ENCODE measurements at regions not wholly inside any gene's neighbourhood (a gene's known extent, or its start where the extent isn't known, plus 50 kb on each side); places are given as distances from the start of the nearest gene placed in this dataset.
A peak's percentile ranks its signal among the peaks of the same experiment; 100 is the strongest.

- TF ChIP-seq TAF1 (IDR thresholded peaks at IDR 0.05; ENCODE audit: low read depth) (no peak), EP300 (conservative IDR thresholded peaks at IDR 0.05; ENCODE audit: poor library complexity, severe bottlenecking) (no peak), REST (IDR thresholded peaks at IDR 0.05; ENCODE audit: borderline replicate concordance) (no peak), EZH2 (IDR thresholded peaks at IDR 0.05; ENCODE audit: borderline replicate concordance, insufficient read depth, low read length, poor library complexity, severe bottlenecking) (no peak), SMC3 (conservative IDR thresholded peaks at IDR 0.05; ENCODE audit: poor library complexity) (no peak), CTCF (IDR thresholded peaks at IDR 0.05; ENCODE audit: poor library complexity, severe bottlenecking) (no peak), MXI1 (conservative IDR thresholded peaks at IDR 0.05; ENCODE audit: poor library complexity, severe bottlenecking) (no peak)
- H3K27ac ChIP-seq (ENCODE audit: low read length), result peak overlapping the region; percentile 59
- peak overlapping the region; percentile 22 for H3K4me3 ChIP-seq (ENCODE audit: low read length)
These were observed 757.1 kb upstream of the CDH7 start for GRCh38 chr18:64993695-64994094.

GRCh38 chr18:64992654-64993053 is 758.2 kb upstream of the CDH7 start:
- TF ChIP-seq MXI1 (conservative IDR thresholded peaks at IDR 0.05; ENCODE audit: poor library complexity, severe bottlenecking), result no peak
- no peak for TF ChIP-seq POLR2AphosphoS5 (IDR thresholded peaks at IDR 0.05)
- TF ChIP-seq EP300 (conservative IDR thresholded peaks at IDR 0.05; ENCODE audit: poor library complexity, severe bottlenecking), result no peak
- H3K79me2 ChIP-seq (replicated peaks; ENCODE audit: insufficient read depth, low read length), result no peaks in the 10 kb centered on the region
- no peaks in the 10 kb centered on the region for H3F3A ChIP-seq (ENCODE audit: insufficient read depth, low read length, poor library complexity, severe bottlenecking)
- no peaks in the 10 kb centered on the region for H3K36me3 ChIP-seq (ENCODE audit: insufficient read depth, low read length)
- H3K4me3 ChIP-seq (ENCODE audit: low read length), result no peak overlapping the region
- H3K9me2 ChIP-seq (ENCODE audit: insufficient read depth, low read length), result no peaks in the 10 kb centered on the region
- H4K20me1 ChIP-seq (ENCODE audit: insufficient read depth), result no peaks in the 10 kb centered on the region
- H2AFZ ChIP-seq (ENCODE audit: low read depth, low read length), result no peak overlapping the region
- H3K27me3 ChIP-seq (ENCODE audit: insufficient read depth, low read depth, low read length), result no peaks in the 10 kb centered on the region
- H3K27ac ChIP-seq (ENCODE audit: low read length), result no peak overlapping the region
- H3K9me3 ChIP-seq (ENCODE audit: low read length), result no peaks in the 10 kb centered on the region
- no peak overlapping the region for H3K4me2 ChIP-seq (ENCODE audit: low read length)
- H3K9ac ChIP-seq (ENCODE audit: low read length), result no peak overlapping the region

More at GRCh38 chr18:64993695-64994094, 757.1 kb upstream of the CDH7 start:
- H4K20me1 ChIP-seq (ENCODE audit: insufficient read depth), result no peaks in the 10 kb centered on the region
- H3K9me2 ChIP-seq (ENCODE audit: insufficient read depth, low read length), result no peaks in the 10 kb centered on the region
- no peak overlapping the region for H3K4me2 ChIP-seq (ENCODE audit: low read length)
- H2AFZ ChIP-seq (ENCODE audit: low read depth, low read length), result no peak overlapping the region
- no peaks in the 10 kb centered on the region for H3K36me3 ChIP-seq (ENCODE audit: insufficient read depth, low read length)
- H3K9me3 ChIP-seq (ENCODE audit: low read length), result no peaks in the 10 kb centered on the region
- H3K27me3 ChIP-seq (ENCODE audit: insufficient read depth, low read depth, low read length), result no peaks in the 10 kb centered on the region
- H3K79me2 ChIP-seq (replicated peaks; ENCODE audit: insufficient read depth, low read length), result no peaks in the 10 kb centered on the region
- H3K9ac ChIP-seq (ENCODE audit: low read length), result no peak overlapping the region
- no peaks in the 10 kb centered on the region for H3F3A ChIP-seq (ENCODE audit: insufficient read depth, low read length, poor library complexity, severe bottlenecking)

- no peaks in the 10 kb centered on the region for H4K20me1 ChIP-seq (ENCODE audit: insufficient read depth)
- H3K4me2 ChIP-seq (ENCODE audit: low read length), result no peak overlapping the region
- no peaks in the 10 kb centered on the region for H3F3A ChIP-seq (ENCODE audit: insufficient read depth, low read length, poor library complexity, severe bottlenecking)
- no peaks in the 10 kb centered on the region for H3K9me2 ChIP-seq (ENCODE audit: insufficient read depth, low read length)
- H3K4me3 ChIP-seq (ENCODE audit: low read length), result no peak overlapping the region
- H3K9ac ChIP-seq (ENCODE audit: low read length), result no peak overlapping the region
- H3K79me2 ChIP-seq (replicated peaks; ENCODE audit: insufficient read depth, low read length), result no peaks in the 10 kb centered on the region
- TF ChIP-seq POLR2AphosphoS5 (IDR thresholded peaks at IDR 0.05) (no peak), EP300 (conservative IDR thresholded peaks at IDR 0.05; ENCODE audit: poor library complexity, severe bottlenecking) (no peak), CTCF (IDR thresholded peaks at IDR 0.05; ENCODE audit: poor library complexity, severe bottlenecking) (no peak)
- H3K36me3 ChIP-seq (ENCODE audit: insufficient read depth, low read length), result no peaks in the 10 kb centered on the region
- H2AFZ ChIP-seq (ENCODE audit: low read depth, low read length), result no peak overlapping the region
- no peak overlapping the region for H3K27ac ChIP-seq (ENCODE audit: low read length)
- H3K27me3 ChIP-seq (ENCODE audit: insufficient read depth, low read depth, low read length), result no peaks in the 10 kb centered on the region
- H3K9me3 ChIP-seq (ENCODE audit: low read length), result no peaks in the 10 kb centered on the region
These were observed 759.7 kb upstream of the CDH7 start for GRCh38 chr18:64991102-64991501.

Data from neural cell (in vitro differentiated cells).